OCI-LY7 (cell line): ENCODE measurements at regions not wholly inside any gene's neighbourhood (a gene's known extent, or its start where the extent isn't known, plus 50 kb on each side); places are given as distances from the start of the nearest gene placed in this dataset.
"Not testable (repeated sequence)": the region's sequence is repeated elsewhere in the genome, so short reads cannot be mapped to it uniquely, and the experiment has no call there.

ENCODE experiments used
- BruUV-seq: library from RNA; stranded (reverse); fragments of 400-500 nt; replicated peaks from 2 replicates; lab custom pipeline; 2021; lab: Mats Ljungman, UMichigan
- CTCF ChIA-PET: fragments of 300-600 bp; sonication (Branson Sonifier 250); formaldehyde crosslinking; loops from one replicate; lab custom pipeline; 2022; ENCODE audit warnings: antibody characterized with exemption; ENCODE audit not compliant: unreplicated experiment; lab: Charles Lee
- POLR2A ChIA-PET: fragments of 300-600 bp; sonication (Branson Sonifier 250); formaldehyde crosslinking; loops from one replicate; lab custom pipeline; 2022; ENCODE audit warnings: antibody characterized with exemption; lab: Charles Lee
- DNase-seq: peaks from one replicate; pipeline ENCODE4 v3.0.0-alpha.2; 2015; ENCODE audit warnings: low spot score
- H2AFZ ChIP-seq: fragments of 200-600 bp; sonication (generic), shearing (Covaris generic); 2 replicates; pipeline ENCODE4 v1.6.1; 2014; ENCODE audit warnings: mild to moderate bottlenecking, antibody characterized with exemption, low read length, moderate library complexity
- H3K27ac ChIP-seq: fragments of 200-600 bp; sonication (generic); 2 replicates; pipeline ENCODE4 v1.5.1; 2014; ENCODE audit warnings: mixed run types, low read depth, mild to moderate bottlenecking, moderate library complexity, low read length, inconsistent platforms; ENCODE audit not compliant: poor library complexity, severe bottlenecking
- H3K36me3 ChIP-seq: fragments of 200-600 bp; sonication (generic); 2 replicates; pipeline ENCODE4 v1.6.1; 2014; ENCODE audit warnings: mild to moderate bottlenecking, antibody characterized with exemption, low read length, moderate library complexity, mixed read lengths; ENCODE audit not compliant: insufficient read depth
- H3K4me1 ChIP-seq: fragments of 200-600 bp; sonication (generic); 2 replicates; pipeline ENCODE4 v1.5.1; 2014; ENCODE audit warnings: mild to moderate bottlenecking, low read length; ENCODE audit not compliant: insufficient read depth, poor library complexity, severe bottlenecking
- H3K4me2 ChIP-seq: fragments of 200-600 bp; sonication (generic); 2 replicates; pipeline ENCODE4 v1.6.1; 2014; ENCODE audit warnings: mild to moderate bottlenecking, low read length
- H3K4me3 ChIP-seq: fragments of 200-600 bp; sonication (generic); 2 replicates; pipeline ENCODE4 v1.5.1; 2014; ENCODE audit warnings: mild to moderate bottlenecking, low read depth, low read length; ENCODE audit not compliant: poor library complexity, severe bottlenecking
- H3K79me2 ChIP-seq: fragments of 200-600 bp; sonication (generic); 2 replicates; pipeline ENCODE4 v1.6.1; 2016; ENCODE audit warnings: low read depth, mild to moderate bottlenecking, low read length, moderate library complexity, mixed read lengths; ENCODE audit not compliant: insufficient read depth
- H3K9me2 ChIP-seq: fragments of 200-600 bp; sonication (generic); 2 replicates; pipeline ENCODE4 v1.6.1; 2016; ENCODE audit warnings: mild to moderate bottlenecking, low read length, mixed read lengths; ENCODE audit not compliant: insufficient read depth
- H3K9me3 ChIP-seq: fragments of 200-600 bp; sonication (generic); 2 replicates; pipeline ENCODE4 v1.6.1; 2014; ENCODE audit warnings: mild to moderate bottlenecking, mixed run types, low read length, mixed read lengths
- H4K20me1 ChIP-seq: fragments of 200-600 bp; sonication (generic); 2 replicates; pipeline ENCODE4 v1.6.1; 2014; ENCODE audit warnings: mild to moderate bottlenecking, antibody characterized with exemption, low read length, moderate library complexity, mixed read lengths; ENCODE audit not compliant: insufficient read depth
- EZH2phosphoT487 ChIP-seq: fragments of 200-600 bp; sonication (generic); IDR thresholded peaks from 2 replicates; pipeline ENCODE4 v1.6.1; 2018; ENCODE audit warnings: low read depth, borderline replicate concordance, mild to moderate bottlenecking, mixed run types, antibody characterized with exemption, low read length, moderate library complexity, mixed read lengths
- intact Hi-C: fragments of 100-400 bp; cut with micrococcal nuclease; formaldehyde crosslinking; loops from one replicate; pipeline ENCODE4 v1.10.0; 2022; ENCODE audit not compliant: unreplicated experiment
- TF ChIP-seq, protein P1 (sequence below): fragments of 200-600 bp; sonication (generic); conservative IDR thresholded peaks from 2 replicates; pipeline ENCODE4 v1.5.1; 2014; ENCODE audit warnings: mild to moderate bottlenecking, antibody characterized with exemption, low read length, moderate library complexity, mixed read lengths

DNA sequence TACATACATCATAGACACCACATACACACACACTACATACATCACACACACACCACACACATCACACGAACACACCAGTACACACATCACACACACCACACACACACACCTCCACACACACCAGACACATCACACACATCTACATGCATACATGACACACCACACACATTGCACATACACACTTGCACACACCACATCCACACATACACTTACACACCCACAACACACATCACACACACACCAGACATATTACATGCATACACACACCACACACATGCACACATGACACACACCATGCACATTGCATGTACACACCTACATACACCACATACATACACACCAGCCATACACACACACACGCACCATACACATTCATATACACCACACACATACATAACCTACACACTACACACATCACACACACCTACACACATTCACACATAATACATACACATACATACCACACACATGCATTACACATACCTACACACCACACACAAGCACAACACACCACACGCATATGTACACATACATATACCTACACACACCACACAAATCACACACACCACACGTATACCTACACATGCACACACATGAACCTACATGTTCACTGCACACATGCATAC lies 156.5 kb downstream of the NDUFA10 start:
- TF ChIP-seq, protein P1, sequence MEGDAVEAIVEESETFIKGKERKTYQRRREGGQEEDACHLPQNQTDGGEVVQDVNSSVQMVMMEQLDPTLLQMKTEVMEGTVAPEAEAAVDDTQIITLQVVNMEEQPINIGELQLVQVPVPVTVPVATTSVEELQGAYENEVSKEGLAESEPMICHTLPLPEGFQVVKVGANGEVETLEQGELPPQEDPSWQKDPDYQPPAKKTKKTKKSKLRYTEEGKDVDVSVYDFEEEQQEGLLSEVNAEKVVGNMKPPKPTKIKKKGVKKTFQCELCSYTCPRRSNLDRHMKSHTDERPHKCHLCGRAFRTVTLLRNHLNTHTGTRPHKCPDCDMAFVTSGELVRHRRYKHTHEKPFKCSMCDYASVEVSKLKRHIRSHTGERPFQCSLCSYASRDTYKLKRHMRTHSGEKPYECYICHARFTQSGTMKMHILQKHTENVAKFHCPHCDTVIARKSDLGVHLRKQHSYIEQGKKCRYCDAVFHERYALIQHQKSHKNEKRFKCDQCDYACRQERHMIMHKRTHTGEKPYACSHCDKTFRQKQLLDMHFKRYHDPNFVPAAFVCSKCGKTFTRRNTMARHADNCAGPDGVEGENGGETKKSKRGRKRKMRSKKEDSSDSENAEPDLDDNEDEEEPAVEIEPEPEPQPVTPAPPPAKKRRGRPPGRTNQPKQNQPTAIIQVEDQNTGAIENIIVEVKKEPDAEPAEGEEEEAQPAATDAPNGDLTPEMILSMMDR, result no peak
- no peak for TF ChIP-seq EZH2phosphoT487
- no peak for DNase-seq
- BruUV-seq, result no TSS peak

GRCh38 chr2:239866778-239867177 lies 158.4 kb downstream of the NDUFA10 start:
- intact Hi-C loops, result no loop called here
- no peaks in the 10 kb centered on the region for H4K20me1 ChIP-seq
- no TSS peak for BruUV-seq
- CTCF ChIA-PET, result no interaction called here
- H3K36me3 ChIP-seq, result no peaks in the 10 kb centered on the region
- H3K9me2 ChIP-seq, result no peaks in the 10 kb centered on the region
- no peaks in the 10 kb centered on the region for H3K79me2 ChIP-seq
- H3K4me1 ChIP-seq, result no peaks in the 10 kb centered on the region
- POLR2A ChIA-PET, result no interaction called here
- no peak for DNase-seq
- H2AFZ ChIP-seq, result no peak overlapping the region
- H3K9me3 ChIP-seq, result peaks cover 20% of the 10 kb centered on the region; the same call in 1 of the 2 replicates
- no peak overlapping the region for H3K27ac ChIP-seq
- no peak overlapping the region for H3K4me3 ChIP-seq
- H3K4me2 ChIP-seq, result no peak overlapping the region
- TF ChIP-seq, protein P1, result no peak

More for the DNA sequence above, 156.5 kb downstream of the NDUFA10 start:
- Histone ChIP-seq H3K79me2 (no peaks in the 10 kb centered on the region), H3K4me2 (no peak overlapping the region), H3K36me3 (no peaks in the 10 kb centered on the region), H3K4me1 (no peaks in the 10 kb centered on the region), H3K9me3 (peaks cover 20% of the 10 kb centered on the region; the same call in 1 of the 2 replicates), H3K4me3 (no peak overlapping the region), H3K9me2 (no peaks in the 10 kb centered on the region), H2AFZ (no peak overlapping the region), H3K27ac (no peak overlapping the region), H4K20me1 (no peaks in the 10 kb centered on the region)
- intact Hi-C loops, result no loop called here
- POLR2A ChIA-PET, result no interaction called here
- CTCF ChIA-PET, result no interaction called here

DNA sequence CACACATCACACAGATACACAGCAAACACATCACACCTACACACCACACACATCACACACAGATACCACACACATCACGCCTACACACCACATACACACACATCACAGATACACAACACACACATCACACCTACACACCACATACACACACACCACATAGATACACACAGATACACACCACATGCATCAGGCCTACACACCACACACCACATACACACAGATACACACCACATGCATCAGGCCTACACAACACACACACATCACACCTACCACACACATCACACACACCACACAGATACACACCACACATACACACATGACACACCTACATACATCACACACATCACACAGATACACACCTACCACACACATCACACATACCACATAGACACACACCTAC lies 158.8 kb downstream of the NDUFA10 start:
- no peak for TF ChIP-seq EZH2phosphoT487
- TF ChIP-seq, protein P1, result no peak
- no peaks in the 10 kb centered on the region for H3K79me2 ChIP-seq
- no TSS peak for BruUV-seq
- H3K4me1 ChIP-seq, result no peaks in the 10 kb centered on the region
- ChIA-PET CTCF (no interaction called here), POLR2A (no interaction called here)
- no peaks in the 10 kb centered on the region for H3K36me3 ChIP-seq
- H3K4me3 ChIP-seq, result no peak overlapping the region
- H3K4me2 ChIP-seq, result no peak overlapping the region
- H2AFZ ChIP-seq, result no peak overlapping the region
- DNase-seq, result no peak
- no peaks in the 10 kb centered on the region for H3K9me2 ChIP-seq
- no peaks in the 10 kb centered on the region for H4K20me1 ChIP-seq
- no peak overlapping the region for H3K27ac ChIP-seq
- H3K9me3 ChIP-seq, result peaks cover 20% of the 10 kb centered on the region; the same call in 1 of the 2 replicates
- intact Hi-C loops, result no loop called here

DNA sequence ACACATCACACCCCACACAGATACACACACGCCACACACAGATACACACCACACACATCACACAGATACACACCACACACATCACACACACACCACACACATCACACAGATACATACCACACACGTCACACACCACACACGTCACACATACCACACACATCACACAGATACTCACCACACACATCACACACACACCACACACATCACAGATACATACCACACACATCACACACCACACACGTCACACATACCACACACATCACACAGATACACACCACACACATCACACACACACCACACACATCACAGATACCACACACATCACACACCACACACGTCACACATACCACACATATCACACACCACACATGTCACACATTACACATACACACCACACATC lies 159.3 kb downstream of the NDUFA10 start:
- H3K4me3 ChIP-seq, H3K4me2 ChIP-seq, DNase-seq, H3K4me1 ChIP-seq, H3K36me3 ChIP-seq, BruUV-seq, H3K9me2 ChIP-seq, H2AFZ ChIP-seq, CTCF ChIA-PET, H3K79me2 ChIP-seq, H4K20me1 ChIP-seq, H3K27ac ChIP-seq, intact Hi-C loops: not testable (repeated sequence)
- POLR2A ChIA-PET, result interaction anchor here (0.7 kb wide), 1 partner anchor 782 kb away, joined by 5 read pairs; no protein-coding TSS in a partner anchor
- H3K9me3 ChIP-seq, result peaks cover 20% of the 10 kb centered on the region; the same call in 1 of the 2 replicates
